Mesenteric fat pad (tissue), 1 donor: ENCODE measurements at regions not wholly inside any gene's neighbourhood (a gene's known extent, or its start where the extent isn't known, plus 50 kb on each side); places are given as distances from the start of the nearest gene placed in this dataset.
"Not testable (repeated sequence)": the region's sequence is repeated elsewhere in the genome, so short reads cannot be mapped to it uniquely, and the experiment has no call there.

Experiments
- DNase-seq: peaks from one replicate; pipeline ENCODE4 v3.0.0-alpha.2; 2020; ENCODE audit warnings: low spot score
- donor health status: DM: yes; HTN: yes; CAD: no.

DNA sequence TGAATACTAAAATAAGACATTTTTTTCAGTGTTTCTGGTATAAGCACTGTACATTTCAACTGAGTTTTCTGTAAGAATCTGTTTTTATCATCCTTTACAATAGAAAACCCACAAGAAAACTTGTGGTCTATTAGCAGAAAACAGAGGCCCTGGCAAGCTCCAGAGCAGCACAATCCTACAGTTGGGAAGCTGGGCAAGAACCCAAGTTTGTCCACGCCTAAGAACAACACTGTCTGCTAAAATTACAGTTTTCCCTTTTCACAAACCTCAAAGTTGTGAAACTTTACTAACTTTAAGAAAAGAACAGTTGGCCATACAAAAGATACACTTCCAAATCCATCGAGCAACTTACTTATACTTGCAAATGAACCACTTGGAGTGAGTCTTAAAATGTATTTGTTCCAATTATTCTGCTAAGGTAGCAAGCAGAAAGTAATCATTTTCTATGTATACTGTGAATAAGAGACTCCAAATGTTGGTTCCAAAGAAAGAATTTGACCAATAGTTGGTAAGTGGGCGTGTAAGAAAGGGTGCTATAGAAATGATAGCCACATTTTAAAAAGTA, 982.0 kb upstream of the ARRDC3 start:
- DNase-seq = no peak

GRCh38 chr5:92353107-92354030, 970.3 kb upstream of the ARRDC3 start:
- DNase-seq = no peak

DNA sequence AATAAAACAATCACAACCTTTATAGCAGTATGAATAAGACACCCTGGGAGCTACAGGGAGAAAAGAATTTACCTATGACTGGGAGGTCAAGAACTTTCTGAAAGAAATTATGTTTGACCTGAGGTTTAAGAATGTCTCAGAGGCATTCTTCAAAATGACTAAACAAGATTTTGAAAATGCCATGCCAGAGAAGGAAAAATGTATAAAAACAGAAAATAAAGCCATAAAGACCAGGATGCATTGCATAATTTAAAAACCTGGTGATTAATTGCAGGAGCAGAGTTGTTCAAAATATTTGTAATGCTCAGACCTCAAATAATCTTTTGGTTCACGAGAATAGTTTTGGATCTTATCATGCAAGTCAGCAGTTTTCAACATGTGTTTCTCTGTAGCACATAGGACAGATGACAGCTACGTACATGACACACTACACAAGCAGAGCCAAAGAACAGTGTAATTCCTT, 954.7 kb upstream of the ARRDC3 start:
- DNase-seq = no peak

DNA sequence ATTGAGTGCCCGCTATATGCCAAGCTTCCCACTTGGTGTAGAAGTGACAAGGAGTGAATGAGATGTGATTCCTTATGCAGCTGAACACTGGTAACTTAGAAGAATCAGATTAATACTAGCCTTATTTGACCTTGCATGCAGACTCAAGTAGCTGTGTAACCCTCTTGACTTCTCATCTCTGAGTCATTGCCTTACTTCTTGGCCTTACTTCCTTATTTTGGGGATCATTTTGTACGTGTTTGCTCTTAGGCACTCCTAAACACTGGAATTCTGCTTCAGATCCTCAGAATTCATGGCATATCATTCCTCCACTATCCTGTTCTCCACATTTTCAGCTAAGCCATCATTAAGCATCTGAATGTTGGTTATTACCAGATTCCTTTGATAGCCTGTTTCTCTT, 948.9 kb upstream of the ARRDC3 start:
- no peak for DNase-seq

GRCh38 chr5:92330365-92330764, 947.2 kb upstream of the ARRDC3 start:
- DNase-seq = no peak

DNA sequence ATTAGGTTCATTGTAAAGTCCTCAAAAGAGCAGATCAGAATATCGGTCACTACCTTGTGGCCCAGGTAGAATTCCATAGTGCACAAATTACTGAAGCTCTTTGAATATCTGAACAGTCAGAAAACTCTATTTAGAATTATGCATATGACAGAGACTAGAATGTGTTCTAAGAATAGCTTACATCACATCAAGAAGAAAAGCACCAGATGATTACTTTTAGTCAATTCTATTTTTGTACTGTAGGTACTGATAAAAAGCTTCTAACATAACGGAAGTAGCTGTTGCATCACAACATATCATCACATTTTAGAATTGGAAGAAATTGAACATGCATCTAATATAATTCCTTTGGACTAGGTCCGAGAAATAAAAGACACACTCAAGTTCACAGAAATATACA, 946.6 kb upstream of the ARRDC3 start:
- DNase-seq = no peak

DNA sequence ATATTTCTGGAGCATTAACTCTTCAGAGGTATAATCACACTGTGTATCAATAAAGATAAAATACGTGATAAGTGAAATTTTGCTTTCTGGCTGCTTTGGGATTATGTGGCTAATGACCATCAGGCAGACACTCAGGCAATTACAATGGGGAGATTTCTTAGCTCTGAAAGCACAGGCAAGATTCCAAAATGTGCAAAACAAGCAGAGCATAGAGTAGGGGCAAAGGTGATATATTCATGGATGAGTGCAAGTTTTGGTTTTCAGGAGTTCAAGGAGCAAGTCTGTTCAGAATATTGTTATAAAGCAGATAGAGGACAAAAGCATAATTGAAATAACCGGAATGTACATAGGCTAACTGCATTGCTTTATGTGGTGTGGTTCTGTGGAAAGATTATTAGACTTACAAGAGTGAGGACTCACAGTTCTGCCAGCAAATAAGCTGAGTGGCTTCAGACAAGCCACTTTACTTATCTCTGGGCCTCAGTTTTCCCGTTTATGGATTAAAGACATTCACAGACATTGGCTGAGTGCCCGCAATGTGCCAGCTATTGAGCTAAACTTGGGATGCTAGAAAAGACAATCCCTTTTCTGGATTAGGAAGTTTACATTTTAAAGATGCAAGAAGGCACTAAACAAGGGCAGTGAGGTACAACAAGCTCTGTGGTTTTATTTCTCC, 945.6 kb upstream of the ARRDC3 start:
- no peak for DNase-seq

DNA sequence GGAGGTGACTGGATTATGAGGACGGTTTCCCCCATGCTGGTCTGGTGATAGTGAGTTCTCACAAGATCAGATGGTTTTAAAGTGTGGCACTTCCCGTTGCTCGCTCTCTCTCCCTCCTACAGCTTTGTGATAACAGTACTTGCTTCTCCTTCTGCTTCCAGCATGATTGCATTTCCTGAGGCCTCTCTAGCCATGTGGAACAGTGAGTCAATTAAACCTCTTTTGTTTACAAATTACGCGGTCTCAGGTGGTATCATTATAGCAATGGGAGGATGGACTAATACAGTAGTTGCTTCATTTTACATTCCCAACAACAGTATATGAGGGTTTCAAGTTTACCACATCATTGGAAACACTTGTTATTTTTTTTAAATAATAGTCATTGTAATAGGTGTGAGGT, 937.3 kb upstream of the ARRDC3 start:
- DNase-seq = no peak

DNA sequence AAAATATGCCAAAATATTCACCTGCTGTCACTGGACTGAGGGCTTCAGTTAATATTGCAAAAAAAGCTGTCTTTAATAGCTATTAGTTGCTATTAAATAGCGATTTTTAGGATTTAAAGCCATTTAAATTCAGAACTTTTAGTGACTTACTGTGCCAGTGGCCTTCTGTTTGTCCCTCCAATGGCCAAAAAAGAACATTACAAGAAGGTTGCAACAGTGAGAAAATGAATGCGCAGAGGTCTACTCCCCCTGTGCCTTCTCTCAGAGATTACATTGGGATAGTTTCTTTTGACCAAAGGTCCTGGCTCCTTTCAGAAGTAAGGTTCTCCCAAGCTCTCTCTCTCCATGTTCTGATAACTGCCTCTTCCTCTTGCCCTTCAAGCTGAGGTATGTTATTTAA, 930.3 kb upstream of the ARRDC3 start:
- no peak for DNase-seq

- no peak for DNase-seq
Observed at GRCh38 chr5:92309336-92309991, 926.3 kb upstream of the ARRDC3 start.

- no peak for DNase-seq
Observed at GRCh38 chr5:92308679-92309078, 925.6 kb upstream of the ARRDC3 start.

DNA sequence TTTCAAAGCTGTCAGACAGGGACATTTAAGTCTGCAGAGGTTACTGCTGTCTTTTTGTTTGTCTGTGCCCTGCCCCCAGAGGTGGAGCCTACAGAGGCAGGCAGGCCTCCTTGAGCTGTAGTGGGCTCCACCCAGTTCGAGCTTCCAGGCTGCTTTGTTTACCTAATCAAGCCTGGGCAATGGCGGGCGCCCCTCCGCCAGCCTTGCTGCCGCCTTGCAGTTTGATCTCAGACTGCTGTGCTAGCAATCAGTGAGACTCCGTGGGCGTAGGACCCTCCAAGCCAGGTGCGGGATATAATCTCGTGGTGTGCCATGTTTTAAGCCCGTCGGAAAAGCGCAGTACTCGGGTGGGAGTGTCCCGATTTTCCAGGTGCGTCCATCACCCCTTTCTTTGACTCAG, 919.2 kb upstream of the ARRDC3 start:
- not testable (repeated sequence) for DNase-seq

DNA sequence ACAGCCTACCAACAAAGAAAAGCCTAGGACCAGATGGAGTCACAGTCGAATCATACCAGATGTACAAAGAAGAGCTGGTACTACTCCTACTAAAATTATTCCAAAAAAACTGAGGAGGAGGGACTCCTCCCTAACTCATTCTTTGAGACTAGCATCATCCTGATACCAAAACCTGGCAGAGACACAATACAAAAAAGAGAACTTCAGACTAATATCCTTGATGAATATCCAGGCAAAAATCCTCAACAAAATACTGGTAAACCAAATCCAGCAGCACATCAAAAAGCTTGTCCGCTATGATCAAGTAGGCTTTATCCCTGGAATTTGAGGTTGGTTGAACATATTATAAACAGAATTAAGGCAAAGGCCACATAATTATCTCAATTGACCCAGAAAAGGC, 900.4 kb upstream of the ARRDC3 start:
- no peak for DNase-seq

DNA sequence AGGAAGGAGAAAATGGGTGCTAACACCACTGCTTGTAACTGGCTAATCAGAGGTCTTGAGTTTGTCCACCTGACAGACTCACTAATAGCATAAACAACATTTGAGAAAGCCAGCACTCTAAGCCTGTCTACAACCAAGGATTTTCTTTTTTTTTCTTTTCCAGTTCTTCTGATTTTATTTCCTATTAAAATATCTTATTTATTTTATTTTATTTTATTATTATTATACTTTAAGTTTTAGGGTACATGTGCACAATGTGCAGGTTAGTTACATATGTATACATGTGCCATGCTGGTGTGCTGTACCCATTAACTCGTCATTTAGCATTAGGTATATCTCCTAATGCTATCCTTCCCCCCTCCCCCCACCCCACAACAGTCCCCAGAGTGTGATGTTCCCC, 888.6 kb upstream of the ARRDC3 start:
- DNase-seq = not testable (repeated sequence)

DNA sequence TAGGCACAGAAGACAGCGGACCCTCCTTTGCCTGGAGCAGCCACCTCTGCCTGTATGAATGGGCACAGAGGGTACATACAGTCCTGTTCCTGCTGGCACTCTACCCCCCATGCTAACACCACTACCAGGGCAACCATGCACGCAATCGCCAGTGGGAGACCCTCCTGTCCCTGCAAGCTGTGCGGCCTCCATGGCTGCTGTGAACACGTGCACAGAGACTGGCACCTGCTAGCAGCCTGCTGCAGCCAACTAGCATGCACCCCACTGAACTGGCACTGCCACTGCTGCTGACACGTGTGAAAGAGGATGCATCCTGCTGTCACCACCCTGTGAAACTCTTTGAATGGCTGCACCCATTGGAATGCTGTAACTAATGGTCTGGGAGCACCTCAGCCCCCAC, 885.2 kb upstream of the ARRDC3 start:
- peak; percentile 65 for DNase-seq

DNA sequence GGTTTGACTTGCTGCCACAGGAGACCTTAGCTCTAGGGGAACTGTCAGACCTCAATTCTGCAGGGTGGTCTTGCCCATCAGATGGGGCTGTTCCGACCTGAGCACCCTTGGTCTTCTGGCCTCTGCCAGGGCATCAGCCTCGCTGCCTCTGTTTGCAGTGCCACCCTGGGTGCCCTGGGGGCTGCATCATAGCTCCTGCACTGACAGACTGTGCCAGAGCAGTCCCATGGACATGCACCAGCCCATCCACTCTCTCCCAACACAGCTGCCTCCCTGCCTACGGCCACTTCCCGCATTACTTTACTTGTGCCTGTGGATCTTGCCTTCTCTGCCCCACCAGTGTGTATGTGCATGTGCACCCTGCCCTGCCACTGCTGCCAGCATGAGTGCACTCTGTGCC, 884.7 kb upstream of the ARRDC3 start:
- DNase-seq = peak; percentile 64

- DNase-seq = no peak
Observed at GRCh38 chr5:92265804-92266203, 882.7 kb upstream of the ARRDC3 start.

- DNase-seq = not testable (repeated sequence)
Observed at GRCh38 chr5:92255605-92256004, 872.5 kb upstream of the ARRDC3 start.

DNA sequence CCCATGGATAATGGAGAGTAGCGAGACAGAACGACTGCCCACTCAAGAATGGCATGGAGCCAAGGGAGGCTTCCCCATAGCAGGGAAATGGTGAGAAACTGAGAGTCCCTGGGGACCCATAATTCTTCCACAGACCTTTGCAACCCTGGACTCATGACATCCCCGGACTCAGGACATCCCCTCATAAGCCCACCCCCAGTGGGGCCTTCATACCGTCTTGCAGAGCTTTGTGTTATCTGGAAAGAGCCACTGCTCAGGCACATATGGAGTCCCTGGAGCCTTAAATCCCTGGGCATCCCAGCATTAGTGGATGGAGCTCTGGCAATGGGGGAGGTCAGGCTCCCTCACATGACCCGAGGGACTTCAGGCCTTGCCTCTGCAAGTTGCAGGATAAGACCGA, 865.4 kb upstream of the ARRDC3 start:
- peak; percentile 43 for DNase-seq

GRCh38 chr5:92242170-92242569, 859.1 kb upstream of the ARRDC3 start:
- no peak for DNase-seq

DNA sequence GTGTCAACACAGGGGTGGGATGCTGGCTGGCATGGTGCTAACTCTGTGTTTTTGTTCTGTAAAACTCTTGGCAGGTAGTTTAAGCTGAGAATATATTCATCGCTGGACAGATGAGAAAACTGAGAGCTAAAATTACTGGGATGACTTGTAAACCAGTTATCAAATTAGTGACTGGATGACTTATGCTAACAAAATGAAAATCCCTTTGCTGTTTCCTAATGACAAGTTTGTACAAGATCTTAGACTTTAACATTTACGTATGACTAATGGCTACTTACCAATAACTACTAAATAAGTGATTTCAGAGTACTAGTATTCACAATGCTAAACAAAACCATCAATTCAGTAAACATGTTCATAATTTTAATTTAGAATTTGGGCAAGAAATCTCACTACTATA, 854.8 kb upstream of the ARRDC3 start:
- no peak for DNase-seq

DNA sequence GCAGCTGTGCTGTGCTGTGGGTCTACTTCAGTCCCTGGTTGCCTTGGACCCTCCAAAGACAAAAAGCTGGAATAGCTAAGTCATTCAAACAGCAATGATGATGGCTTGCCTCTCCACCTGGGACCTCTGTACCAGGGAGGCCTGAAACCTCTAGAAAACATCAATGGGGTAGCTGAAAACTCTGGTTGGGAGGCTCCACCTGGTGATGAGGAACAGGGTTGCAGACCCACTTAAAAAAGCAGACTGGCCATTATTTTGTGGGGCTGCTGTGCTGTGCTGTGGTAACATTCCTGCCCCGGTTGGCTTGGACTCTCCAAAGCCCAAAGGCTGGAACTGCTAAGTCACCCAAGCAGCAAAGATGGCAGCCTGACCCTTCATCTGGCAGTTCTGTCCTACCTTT, 839.3 kb upstream of the ARRDC3 start:
- DNase-seq = no peak
